SIG-M5 treated with dmso at 0.1 percent for 504 hours (cell line): ENCODE measurements at regions not wholly inside any gene's neighbourhood (a gene's known extent, or its start where the extent isn't known, plus 50 kb on each side); places are given as distances from the start of the nearest gene placed in this dataset.

Experiments used
- DNase-seq: peaks from one replicate; lab custom pipeline; 2025; ENCODE audit not compliant: unreplicated experiment; lab: John Stamatoyannopoulos, UW

DNA sequence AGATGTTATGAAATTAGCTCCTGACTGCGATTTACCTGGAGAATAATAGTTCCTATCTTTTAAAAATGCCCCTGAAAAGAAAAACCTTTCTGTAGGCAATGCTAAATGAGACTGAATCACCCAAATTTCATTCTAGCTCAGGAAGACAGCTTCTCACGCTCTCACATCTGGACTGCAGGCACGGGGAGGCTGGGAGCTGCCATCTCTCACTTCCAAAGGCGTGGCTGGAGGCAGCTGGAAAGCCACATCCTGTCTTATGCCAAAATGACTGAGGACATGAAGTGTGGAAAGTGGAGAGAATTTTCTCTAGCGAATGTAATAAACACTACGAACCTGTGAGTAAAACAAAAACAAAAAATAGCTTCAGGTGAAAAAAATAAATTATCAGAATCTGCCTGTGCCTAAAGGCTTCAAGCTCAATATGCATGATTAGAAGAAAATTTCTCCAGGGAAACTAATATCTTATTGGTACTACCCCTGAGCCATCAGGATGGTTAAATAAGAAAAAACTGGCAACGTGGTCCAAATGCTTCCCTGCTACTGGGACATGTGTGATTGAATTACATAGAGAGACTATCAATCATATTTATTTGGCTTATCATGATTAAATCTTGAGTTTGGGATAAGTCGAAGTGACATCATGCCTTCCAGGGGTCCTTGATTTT lies 58.1 kb upstream of the UBL3 start:
- no peak for DNase-seq

DNA sequence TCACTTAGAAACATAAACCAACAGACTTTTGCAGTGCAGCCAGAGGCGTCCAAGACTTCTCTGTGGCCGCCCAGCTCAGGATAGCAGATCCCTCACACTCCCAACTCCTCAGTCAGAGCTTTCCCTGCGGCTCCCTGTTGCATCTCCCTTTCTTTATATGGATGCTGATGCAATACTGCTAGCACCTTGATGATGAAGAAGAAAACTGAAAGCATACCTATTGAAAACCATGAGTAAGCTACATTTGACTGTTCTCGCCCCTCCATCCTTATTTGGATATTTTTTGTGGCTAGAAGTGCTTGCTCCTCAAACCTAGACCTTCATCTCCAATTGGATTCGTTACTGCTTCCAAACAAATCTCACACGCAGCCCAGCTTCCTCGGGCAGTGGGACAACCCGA lies 57.3 kb upstream of the UBL3 start:
- no peak for DNase-seq

DNA sequence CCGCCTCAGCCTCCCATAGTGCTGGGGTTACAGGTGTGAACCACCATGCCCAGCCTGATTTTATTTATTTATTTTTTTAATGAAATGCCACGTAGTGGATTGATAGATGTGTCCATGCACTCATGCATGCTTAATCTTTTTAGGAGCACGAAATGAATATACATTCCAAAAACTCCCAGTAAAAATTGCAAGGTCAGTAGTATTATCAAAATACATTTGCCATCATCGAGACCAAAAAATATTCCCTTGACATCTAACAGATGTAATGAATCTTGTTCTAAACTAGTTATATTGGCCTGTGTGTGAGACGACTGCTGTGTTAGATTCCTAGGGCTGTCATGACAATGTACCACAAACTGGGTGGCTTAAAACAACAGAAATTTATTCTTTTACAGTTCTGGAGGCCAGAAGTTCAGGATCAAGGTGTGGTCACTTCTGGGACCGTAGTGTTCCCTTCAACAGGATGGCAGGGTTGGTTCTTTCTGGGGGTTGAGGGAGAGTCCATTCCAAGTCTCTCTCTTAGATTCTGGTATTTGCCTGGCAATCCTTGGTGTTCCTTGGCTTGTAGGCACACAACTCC lies 56.1 kb upstream of the UBL3 start:
- no peak for DNase-seq

DNA sequence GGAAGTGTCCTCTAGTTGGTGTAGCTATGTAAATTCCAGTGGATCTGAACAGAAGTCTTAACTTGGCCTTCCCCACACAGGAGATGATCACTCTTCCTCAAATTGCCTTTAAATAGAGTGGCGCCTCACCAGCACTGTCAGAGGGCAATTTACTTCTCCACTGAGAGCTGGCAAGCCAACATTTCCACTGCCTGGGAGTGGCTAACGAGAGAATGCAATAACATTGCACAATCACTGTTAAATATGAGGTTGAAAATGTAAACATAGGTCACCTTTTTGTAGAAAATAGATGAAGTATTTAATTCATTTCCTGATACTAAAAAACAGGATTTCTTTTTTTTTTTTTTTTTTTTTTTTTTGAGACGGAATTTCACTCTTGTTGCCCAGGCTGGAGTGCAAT lies 55.4 kb upstream of the UBL3 start:
- peak; percentile 88 for DNase-seq

DNA sequence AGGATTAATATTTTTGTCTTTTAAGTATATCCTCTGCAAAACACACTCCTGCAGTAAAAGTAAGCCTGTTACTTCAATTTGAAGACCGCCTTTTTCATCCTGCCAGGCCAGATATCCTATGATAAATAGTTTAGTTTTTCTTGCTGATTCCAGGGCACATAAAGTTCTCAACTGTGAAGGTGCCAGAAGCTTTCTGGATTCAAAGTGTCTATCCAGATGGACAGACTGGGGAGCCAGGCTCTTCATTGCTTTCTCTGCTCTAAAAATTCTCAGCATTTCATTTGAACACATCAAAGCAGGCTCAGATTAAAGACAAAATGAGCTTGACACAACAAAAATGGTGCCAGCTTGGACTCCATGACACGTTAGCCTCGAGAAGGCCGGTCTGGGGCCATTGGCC lies 53.6 kb upstream of the UBL3 start:
- no peak for DNase-seq

DNA sequence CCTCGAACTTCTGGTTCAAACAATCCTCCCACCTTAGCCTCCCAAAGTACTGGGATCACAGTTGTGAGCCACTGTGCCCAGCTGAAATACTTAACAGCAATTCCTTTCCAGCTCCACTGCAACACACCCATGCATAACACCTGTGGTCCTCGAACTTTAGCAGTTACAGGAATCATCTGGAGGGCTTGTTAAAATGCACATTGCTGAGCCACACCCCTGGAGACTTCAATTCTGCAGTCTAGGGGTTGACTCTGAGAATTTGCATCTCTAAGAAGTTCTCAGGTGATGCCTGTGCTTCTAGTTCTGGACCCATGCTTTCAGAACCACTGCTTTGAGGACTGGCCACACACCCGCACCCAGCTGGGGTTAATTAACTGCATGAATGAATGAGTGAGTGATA lies 53.1 kb upstream of the UBL3 start:
- no peak for DNase-seq

DNA sequence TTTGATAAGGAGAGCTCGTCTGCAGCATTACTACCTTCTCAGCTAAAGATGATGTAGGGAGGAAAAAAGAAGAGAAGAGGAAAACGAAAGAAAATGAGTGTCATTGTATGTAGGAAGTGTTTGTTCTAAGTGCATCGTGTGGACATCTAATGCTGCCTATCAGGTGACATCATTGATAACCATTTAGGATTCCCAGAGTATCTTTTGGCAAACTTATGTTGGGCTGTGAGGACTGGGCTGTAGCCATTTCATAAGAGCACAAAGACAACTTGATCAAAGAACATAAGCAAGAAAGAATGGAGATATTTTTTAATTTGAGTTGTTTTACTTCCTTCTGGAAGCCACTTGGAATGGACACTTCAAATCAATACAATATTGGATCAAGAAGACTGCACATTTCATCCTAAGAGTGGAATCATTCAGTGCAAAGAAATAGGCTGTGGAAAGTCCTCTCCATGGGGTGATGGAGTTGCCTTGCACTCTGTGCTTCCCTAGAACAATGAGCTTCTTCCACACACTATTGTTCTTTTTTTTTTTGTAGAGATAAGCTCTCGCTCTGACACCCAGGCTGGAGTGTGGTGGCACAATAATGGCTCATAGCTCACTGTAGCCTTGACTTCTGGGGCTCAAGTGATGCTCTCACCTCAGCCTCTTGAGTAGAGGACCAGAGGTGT lies 52.4 kb upstream of the UBL3 start:
- no peak for DNase-seq

DNA sequence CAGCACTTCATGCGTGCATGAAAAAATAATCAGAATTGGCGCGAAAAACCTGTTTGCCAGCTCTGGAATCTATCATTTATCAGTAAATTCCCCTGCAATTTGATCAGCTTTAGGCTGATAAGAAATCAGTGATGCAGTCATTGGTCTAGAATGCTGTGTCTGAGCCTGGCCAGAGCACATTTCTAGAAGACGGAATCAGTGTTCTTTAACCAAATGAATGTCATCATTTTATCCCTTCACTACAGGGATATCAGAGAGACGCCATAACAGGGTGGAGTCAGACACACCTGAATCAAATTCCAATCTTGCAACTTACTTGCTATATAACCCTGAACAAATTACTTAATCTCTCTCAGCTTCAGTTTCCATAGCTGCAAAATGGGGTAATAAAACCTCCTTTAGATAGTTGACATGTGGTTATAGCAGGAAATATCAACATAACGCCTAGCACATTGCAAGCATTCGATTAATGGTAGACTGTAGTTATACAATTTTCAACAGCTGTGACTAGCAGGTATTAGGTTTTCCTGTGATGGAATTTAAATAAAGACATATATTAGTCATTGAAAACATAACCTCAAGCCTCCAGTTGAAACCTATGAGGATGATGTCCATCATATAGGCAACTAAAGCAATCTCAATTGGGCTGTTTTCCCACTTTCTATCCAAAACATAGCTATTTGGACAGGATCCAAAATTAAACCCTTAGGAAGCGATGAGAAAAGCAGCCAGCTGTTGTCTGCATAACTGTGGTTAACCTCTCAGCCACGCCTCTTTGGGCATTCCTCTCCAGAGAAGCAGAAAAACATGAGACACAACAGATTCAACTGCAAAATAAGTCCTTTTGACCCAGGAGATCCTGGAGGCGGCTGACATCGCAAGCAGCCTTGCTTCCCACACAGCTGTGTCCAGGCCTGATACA lies 51.6 kb upstream of the UBL3 start:
- peak; percentile 37 for DNase-seq
